Hepatocyte (in vitro differentiated cells): ENCODE measurements at regions not wholly inside any gene's neighbourhood (a gene's known extent, or its start where the extent isn't known, plus 50 kb on each side); places are given as distances from the start of the nearest gene placed in this dataset.

Experiments used
- DNase-seq: peaks from one replicate; pipeline ENCODE4 v3.0.0-alpha.2; 2016; ENCODE audit warnings: low spot score
- H2AFZ ChIP-seq: fragments of 200-600 bp; sonication (generic); 2 replicates; pipeline ENCODE4 v1.6.0; 2016; ENCODE audit warnings: antibody characterized with exemption, mild to moderate bottlenecking
- H3K27ac ChIP-seq: fragments of 200-600 bp; sonication (generic); 2 replicates; pipeline ENCODE4 v1.5.1; 2016; ENCODE audit warnings: mild to moderate bottlenecking
- H3K27me3 ChIP-seq: fragments of 200-600 bp; sonication (generic); 2 replicates; pipeline ENCODE4 v1.6.1; 2016
- H3K36me3 ChIP-seq: fragments of 200-600 bp; sonication (generic); replicated peaks from 2 replicates; pipeline ENCODE4 v1.5.1; 2016; ENCODE audit warnings: low read depth; ENCODE audit not compliant: insufficient read depth
- H3K4me1 ChIP-seq: fragments of 200-600 bp; sonication (generic); 2 replicates; pipeline ENCODE4 v1.5.1; 2016; ENCODE audit warnings: mild to moderate bottlenecking, moderate library complexity; ENCODE audit not compliant: insufficient read depth
- H3K4me2 ChIP-seq: fragments of 200-600 bp; sonication (generic); 2 replicates; pipeline ENCODE4 v1.6.0; 2016
- H3K4me3 ChIP-seq: fragments of 200-600 bp; sonication (generic); 2 replicates; pipeline ENCODE4 v1.5.1; 2016; ENCODE audit warnings: mild to moderate bottlenecking
- H3K79me2 ChIP-seq: fragments of 200-600 bp; sonication (generic); 2 replicates; pipeline ENCODE4 v1.6.0; 2017; ENCODE audit warnings: mild to moderate bottlenecking
- H3K9me2 ChIP-seq: fragments of 200-600 bp; sonication (generic); replicated peaks from 2 replicates; pipeline ENCODE4 v1.6.0; 2017; ENCODE audit warnings: mild to moderate bottlenecking; ENCODE audit not compliant: insufficient read depth
- H3K9me3 ChIP-seq: fragments of 200-600 bp; sonication (generic); 2 replicates; pipeline ENCODE4 v1.5.1; 2016; ENCODE audit warnings: low read depth, mild to moderate bottlenecking
- H4K20me1 ChIP-seq: fragments of 200-600 bp; sonication (generic); 2 replicates; pipeline ENCODE4 v1.6.0; 2016; ENCODE audit warnings: mild to moderate bottlenecking; ENCODE audit not compliant: insufficient read depth, poor library complexity, severe bottlenecking
- CTCF ChIP-seq: fragments of 200-600 bp; sonication (generic); IDR thresholded peaks from 2 replicates; pipeline ENCODE4 v1.5.1; 2016; ENCODE audit warnings: antibody characterized with exemption, mild to moderate bottlenecking; ENCODE audit not compliant: poor library complexity
- EZH2 ChIP-seq: fragments of 200-600 bp; sonication (generic); IDR thresholded peaks from 2 replicates; pipeline ENCODE4 v1.6.1; 2016; ENCODE audit warnings: antibody characterized with exemption, mild to moderate bottlenecking, borderline replicate concordance
- EZH2phosphoT487 ChIP-seq: fragments of 200-600 bp; sonication (generic); IDR thresholded peaks from one replicate; pipeline ENCODE4 v1.6.1; 2018; ENCODE audit warnings: antibody characterized with exemption, mild to moderate bottlenecking, low read depth, moderate library complexity; ENCODE audit not compliant: unreplicated experiment, severe bottlenecking
- WGBS: methylation state at CpG from one replicate; pipeline ENCODE4 v1.1.6; 2016; ENCODE audit warnings: low lambda C conversion rate; ENCODE audit errors: missing lambda C conversion rate; 5-methylcytosine and 5-hydroxymethylcytosine counted together

DNA sequence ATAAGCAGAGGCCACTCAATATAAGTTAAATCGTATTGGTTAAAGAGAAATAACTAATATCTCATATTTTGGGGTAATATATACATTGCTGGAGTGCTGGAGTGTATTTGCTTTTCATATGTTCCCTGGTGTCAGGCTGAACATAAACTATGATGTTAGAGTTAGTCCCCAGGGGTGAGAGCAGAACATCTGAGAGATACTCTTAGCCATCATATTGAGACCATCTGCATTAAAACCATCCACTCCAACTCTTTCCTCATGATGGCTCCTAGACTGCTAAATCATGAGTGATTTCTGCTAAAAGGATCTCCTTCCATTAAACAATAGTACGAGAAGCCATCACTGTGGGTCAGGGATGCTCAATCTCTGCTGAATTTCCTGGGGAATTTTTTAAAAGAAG, 436.2 kb downstream of the DTWD2 start:
- H3K27ac ChIP-seq: no peak overlapping the region
- peaks cover 23% of the 10 kb centered on the region for H3K4me1 ChIP-seq
- H3K4me3 ChIP-seq: no peak overlapping the region
- no peaks in the 10 kb centered on the region for H3K27me3 ChIP-seq
- no peaks in the 10 kb centered on the region for H3K36me3 ChIP-seq
- H4K20me1 ChIP-seq: no peaks in the 10 kb centered on the region
- H2AFZ ChIP-seq: no peak overlapping the region
- no peaks in the 10 kb centered on the region for H3K9me2 ChIP-seq
- H3K79me2 ChIP-seq: no peaks in the 10 kb centered on the region
- H3K9me3 ChIP-seq: no peaks in the 10 kb centered on the region
- 85% methylated on average over 2 of the region's 2 CpGs for WGBS
- no peak overlapping the region for H3K4me2 ChIP-seq
- no peak for TF ChIP-seq EZH2
- no peak for TF ChIP-seq CTCF
- no peak for TF ChIP-seq EZH2phosphoT487
- no peak for DNase-seq

- H3K79me2 ChIP-seq: no peaks in the 10 kb centered on the region
- no peak for DNase-seq
- peaks cover 19% of the 10 kb centered on the region for H3K4me1 ChIP-seq
- no peaks in the 10 kb centered on the region for H4K20me1 ChIP-seq
- no peak overlapping the region for H3K4me3 ChIP-seq
- H3K9me3 ChIP-seq: no peaks in the 10 kb centered on the region
- 97% methylated on average over 1 of the region's 1 CpG for WGBS
- H3K9me2 ChIP-seq: no peaks in the 10 kb centered on the region
- no peak for TF ChIP-seq CTCF
- no peak for TF ChIP-seq EZH2phosphoT487
- no peak for TF ChIP-seq EZH2
- H3K36me3 ChIP-seq: no peaks in the 10 kb centered on the region
- H2AFZ ChIP-seq: no peak overlapping the region
- no peak overlapping the region for H3K27ac ChIP-seq
- no peaks in the 10 kb centered on the region for H3K27me3 ChIP-seq
- no peak overlapping the region for H3K4me2 ChIP-seq
These were observed 436.6 kb downstream of the DTWD2 start for GRCh38 chr5:118551716-118552115.

DNA sequence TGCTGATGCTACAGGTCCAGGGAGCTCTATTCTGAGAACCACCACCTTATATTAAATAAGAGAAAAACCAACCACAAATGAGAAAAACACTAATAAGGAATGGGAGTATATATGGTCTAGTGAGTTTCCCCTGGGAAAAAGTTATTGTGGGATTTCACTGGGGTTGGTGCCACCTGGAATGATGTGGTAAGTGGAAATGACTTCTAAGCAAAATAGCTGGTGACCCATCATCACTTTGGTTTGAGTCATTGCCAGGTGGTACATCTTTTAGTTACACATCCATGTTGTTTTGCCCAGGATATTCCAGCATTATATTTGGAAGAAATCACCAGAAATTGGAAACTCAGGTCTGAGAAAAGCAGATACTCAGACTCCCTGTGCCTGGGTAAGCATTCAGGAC, 437.3 kb downstream of the DTWD2 start:
- no peaks in the 10 kb centered on the region for H4K20me1 ChIP-seq
- TF ChIP-seq EZH2 (no peak), CTCF (no peak), EZH2phosphoT487 (no peak)
- no peaks in the 10 kb centered on the region for H3K9me3 ChIP-seq
- H3K27me3 ChIP-seq: no peaks in the 10 kb centered on the region
- no peak overlapping the region for H3K27ac ChIP-seq
- no peak overlapping the region for H3K4me3 ChIP-seq
- H3K36me3 ChIP-seq: no peaks in the 10 kb centered on the region
- no peaks in the 10 kb centered on the region for H3K9me2 ChIP-seq
- peaks cover 14% of the 10 kb centered on the region for H3K4me1 ChIP-seq
- H2AFZ ChIP-seq: no peak overlapping the region
- no peak overlapping the region for H3K4me2 ChIP-seq
- no peak for DNase-seq
- H3K79me2 ChIP-seq: no peaks in the 10 kb centered on the region
